ENCODE measurements at regions not wholly inside any gene's neighbourhood (a gene's known extent, or its start where the extent isn't known, plus 50 kb on each side); places are given as distances from the start of the nearest gene placed in this dataset.

DNA sequence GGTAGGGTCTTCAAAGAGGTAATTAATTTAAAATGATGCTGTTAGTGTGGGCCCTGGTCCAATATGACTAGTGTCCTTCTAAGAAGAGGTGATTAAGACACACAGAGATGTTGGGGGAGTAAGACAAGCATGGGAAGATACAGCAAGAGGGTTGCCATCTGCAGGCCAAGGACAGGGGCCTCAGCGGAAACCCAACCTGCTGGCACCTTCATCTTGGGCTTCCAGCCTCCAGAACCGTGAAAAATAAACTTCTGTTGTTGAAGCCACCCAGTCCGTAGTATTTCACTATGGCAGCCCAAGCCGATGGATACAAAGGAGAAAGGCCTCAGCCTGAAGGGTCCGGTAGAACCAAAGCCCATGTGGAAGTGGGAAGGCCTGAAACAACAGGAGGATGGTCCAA lies 161.7 kb upstream of the UBE2E1 start:
- DNase-seq (ENCODE audit: low spot score), result no peak

DNA sequence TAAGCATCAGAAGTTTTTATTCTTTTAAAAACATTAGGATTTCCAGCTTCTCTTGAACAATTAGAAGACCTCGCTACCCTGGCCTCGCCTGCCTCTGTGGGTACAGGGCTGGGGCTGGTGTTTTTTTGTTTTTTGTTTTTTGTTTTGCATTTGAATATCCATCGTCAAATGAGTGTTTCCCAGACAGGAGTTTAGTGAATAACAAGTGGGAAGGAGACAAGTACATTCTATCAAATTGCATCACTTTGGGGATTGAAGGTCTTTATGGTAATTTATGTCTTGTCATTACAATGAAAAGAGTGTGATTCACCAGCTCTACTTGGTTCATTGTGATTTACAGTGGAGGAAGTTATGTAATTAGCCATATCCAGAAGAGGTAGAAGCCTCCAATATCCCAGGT lies 161.1 kb upstream of the UBE2E1 start:
- no peak for DNase-seq (ENCODE audit: low spot score)

- DNase-seq (ENCODE audit: low spot score), result no peak
Observed at GRCh38 chr3:23645533-23646183, 160.1 kb upstream of the UBE2E1 start.

DNA sequence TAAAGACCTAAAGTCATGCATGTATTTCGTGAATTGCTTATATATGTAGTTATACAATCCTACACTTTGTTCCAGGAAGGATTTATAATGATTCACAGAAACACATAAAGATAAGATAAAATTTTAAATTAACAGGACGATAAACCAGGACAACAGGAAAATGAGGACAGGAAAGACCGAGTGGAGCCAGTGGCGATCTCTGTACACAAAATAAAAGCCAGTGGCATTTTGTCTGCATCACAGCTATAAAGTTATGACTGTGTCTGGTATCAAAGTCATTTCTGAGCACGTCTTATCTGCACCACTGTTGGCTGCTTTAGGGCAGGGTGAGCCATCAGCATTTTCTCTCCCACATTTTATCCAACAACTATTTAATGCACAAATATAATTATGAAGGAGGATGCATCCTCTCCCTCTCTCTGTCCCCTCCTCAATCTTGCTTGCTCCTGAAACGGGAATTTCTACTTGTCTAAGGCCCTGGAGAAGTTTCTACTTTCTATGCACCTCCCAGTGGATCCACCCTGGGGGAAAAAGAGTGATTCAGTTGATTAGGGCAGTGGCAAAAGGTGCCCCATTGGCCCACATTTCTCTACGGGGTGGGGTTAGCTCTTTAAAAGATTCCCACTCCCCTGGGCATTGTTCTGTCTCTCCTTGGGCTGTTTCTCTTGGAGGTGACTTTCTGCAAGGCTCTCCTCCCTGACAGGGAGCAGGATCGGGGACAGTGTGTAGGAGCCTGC lies 159.4 kb upstream of the UBE2E1 start:
- DNase-seq (ENCODE audit: low spot score), result no peak

DNA sequence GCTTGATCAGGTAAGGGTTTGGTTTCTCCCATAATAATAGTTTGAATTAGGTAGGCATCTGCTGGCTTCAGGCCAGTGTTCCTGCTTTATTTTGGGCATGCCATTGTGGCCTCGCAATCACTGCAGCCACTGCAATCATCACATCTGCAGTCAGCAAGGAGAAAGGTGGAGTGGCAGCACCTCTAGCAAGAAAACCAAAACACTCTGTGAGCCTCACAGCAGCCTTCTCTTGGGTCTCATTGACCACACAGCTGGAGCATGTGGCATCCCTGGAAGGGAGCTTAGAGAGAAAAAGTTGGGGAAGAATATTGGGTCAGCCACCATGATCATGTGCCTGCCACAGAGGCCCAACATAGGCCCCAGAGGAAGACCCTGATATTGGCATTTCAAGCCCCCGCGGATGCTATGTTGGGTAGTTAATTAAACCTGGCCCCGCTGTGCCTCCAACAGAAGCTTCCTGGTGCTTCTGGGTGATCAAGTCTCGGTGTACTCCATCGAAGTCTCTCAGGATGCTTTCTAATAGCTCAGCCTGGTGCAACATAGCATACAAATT lies 158.0 kb upstream of the UBE2E1 start:
- no peak for DNase-seq (ENCODE audit: low spot score)

GRCh38 chr3:23648326-23648995 lies 157.3 kb upstream of the UBE2E1 start:
- no peak for DNase-seq (ENCODE audit: low spot score)

DNA sequence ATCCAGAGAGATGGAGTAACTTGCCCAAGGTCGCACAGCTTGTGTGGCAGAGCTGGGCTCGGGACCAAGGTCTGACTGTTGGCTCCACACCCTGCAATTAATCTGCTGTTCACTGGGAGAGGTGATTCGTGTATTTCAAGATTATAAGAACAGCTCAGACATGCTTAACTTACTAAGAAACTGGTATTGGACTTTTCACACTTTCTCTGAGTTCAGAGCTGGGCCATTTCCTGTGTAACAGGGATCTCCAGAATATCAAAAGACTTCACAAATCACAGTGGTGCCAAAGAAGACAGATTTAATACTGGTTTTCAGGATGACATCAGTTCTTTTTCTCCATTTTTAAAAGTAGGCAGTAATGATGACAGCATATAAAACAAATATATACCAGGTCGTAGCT lies 156.8 kb upstream of the UBE2E1 start:
- no peak for DNase-seq (ENCODE audit: low spot score)

DNA sequence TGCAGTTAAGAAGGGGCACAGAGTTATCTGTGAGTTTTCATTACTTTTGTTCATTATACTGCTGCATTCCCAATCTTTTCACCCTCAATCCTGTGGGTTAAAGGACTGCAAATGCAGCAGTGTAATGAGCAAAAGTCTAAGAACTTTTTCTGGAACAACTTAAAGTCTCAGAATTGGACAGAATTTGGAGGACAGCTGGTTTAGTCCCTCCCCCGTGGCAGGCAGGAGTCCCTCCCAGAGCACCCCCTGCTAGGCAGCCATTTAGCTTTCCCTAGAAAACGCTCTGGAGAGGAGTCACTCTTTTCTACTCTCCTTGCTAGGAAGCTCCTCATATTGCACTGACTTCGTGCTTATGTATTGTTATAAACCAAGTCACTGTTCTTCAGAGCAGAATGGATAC lies 156.3 kb upstream of the UBE2E1 start:
- no peak for DNase-seq (ENCODE audit: low spot score)

DNA sequence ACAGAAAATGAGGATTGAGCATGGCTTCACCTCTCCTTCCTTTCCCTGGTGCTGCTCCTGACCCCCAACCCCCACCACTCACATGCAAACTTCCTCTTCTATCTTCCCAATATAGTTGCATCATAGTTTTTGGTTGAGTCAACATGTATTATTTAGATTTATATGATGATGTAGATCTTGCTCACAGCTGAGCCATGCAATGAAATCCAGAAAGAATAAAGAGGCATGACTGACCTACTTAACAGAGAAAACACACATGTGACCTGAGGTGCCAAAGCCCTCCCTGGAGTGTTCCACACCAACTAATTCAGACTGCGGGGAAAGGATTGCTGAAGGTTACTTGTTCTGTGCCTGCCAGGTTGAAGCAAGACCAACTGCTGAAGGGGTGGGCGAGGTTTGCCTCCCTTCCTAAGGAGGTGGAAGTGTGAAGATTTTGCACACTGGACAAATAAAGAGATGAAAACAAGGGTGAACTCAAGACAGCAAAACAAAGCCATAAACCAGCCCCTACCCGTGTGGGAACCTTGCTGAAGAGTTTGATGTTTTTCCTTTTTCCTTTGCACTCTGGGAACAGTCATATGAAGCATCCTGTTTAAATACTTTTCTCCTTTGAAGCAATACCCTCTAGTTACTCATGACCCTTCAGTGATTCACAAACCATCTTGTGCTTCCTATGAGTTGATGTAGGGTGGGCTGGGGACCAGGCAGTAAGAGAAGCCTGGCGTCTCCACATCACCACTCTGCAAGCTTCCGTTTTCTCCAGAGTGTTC lies 155.2 kb upstream of the UBE2E1 start:
- DNase-seq (ENCODE audit: low spot score), result no peak

DNA sequence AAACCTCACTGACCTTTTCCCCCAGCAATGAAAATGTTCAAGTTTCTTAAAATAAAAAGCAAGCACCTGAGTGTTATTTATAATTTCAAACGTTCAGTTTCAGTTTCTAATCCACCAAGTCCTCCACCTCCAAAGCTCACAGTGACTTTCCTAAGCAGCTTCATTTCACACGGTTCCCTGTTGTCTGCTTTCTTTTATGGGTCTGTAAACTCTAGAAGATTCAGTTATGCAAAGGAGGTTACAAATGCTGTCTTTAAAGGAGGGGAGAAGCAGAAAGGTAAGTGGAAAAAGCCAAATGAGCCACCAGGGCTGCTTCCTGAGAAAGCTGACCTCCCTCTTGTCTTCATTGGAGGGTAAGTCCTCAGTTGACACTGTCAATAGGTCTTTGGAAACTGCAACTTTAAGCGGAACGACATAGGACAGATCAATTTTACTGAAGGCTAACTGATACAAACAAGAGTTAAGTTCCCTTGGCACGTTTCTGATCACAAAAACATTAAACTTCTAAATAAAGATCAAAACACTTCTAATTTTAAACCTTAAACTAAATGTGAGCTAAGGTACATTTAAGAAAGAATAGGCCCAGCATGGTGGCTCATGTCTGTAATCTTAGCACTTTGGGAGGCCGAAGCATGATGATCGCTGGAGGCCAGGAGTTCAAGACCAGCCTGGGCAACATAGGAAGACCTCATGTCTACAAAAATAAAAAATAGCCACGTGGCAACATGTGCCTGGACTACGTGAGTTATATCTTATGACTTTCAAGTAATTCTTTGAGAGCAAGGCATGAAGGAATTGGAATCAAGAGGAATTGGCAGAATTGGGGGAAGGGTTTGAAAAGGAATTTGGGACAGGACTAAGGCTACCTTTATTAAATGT lies 151.9 kb upstream of the UBE2E1 start:
- DNase-seq (ENCODE audit: low spot score), result no peak

GRCh38 chr3:23654571-23654970 lies 151.2 kb upstream of the UBE2E1 start:
- no peak for DNase-seq (ENCODE audit: low spot score)

GRCh38 chr3:23655749-23656148 lies 150.0 kb upstream of the UBE2E1 start:
- no peak for DNase-seq (ENCODE audit: low spot score)

- DNase-seq (ENCODE audit: low spot score), result no peak
Observed at GRCh38 chr3:23656199-23656598, 149.6 kb upstream of the UBE2E1 start.

GRCh38 chr3:23656821-23657220 lies 148.9 kb upstream of the UBE2E1 start:
- DNase-seq (ENCODE audit: low spot score), result no peak

GRCh38 chr3:23657647-23658046 lies 148.1 kb upstream of the UBE2E1 start:
- DNase-seq (ENCODE audit: low spot score), result no peak

GRCh38 chr3:23659274-23659673 lies 146.5 kb upstream of the UBE2E1 start:
- no peak for DNase-seq (ENCODE audit: low spot score)

DNA sequence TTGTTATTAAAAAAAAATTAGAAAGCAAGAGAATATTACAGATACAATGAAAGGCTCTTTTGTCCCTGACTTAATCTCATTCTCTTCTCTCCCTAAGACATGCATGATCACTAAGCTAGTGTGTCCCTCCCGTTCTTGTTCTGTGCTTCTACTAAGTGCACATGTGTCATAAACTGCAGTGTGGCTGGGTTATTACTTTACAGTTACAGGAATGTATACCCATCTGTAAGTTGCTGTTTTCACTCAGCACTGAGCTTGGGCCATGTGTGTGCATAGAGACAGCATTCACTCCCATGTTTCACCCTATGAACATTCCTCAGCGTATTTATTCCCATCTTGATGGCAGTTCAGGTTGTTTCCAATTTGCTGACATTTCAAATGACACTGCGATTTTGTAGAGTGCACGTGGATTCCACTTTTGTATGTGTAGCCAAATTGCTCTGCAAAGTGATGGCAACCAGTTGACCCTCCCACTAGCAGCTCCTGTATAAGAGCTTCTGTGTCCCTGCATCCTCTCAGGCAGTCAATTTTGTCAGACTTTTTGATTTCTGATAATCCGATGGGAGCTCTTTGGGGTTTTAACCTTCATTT lies 145.8 kb upstream of the UBE2E1 start:
- no peak for DNase-seq (ENCODE audit: low spot score)

- DNase-seq (ENCODE audit: low spot score), result no peak
Observed at GRCh38 chr3:23662079-23662617, 143.6 kb upstream of the UBE2E1 start.

DNA sequence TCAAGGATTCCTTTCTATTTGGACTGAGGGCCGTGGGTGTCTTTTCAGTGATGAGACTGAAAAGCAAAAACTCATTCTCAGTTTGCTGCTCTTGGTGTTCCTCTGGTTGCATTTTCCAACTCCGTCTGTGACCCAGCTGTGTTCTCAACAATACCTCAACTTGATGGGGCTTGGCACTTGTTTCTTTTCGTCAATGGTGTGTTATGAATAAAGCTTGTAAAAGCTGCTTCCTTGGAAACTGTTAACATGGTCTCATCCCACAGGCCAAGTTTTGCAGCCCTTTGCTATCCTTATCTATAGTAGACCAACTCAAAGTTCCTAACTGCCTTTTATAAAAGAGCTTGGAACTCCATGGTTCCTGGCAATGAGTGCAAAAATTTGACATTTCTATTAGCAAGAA lies 142.5 kb upstream of the UBE2E1 start:
- DNase-seq (ENCODE audit: low spot score), result no peak

- no peak for DNase-seq (ENCODE audit: low spot score)
Observed at GRCh38 chr3:23663661-23664186, 142.0 kb upstream of the UBE2E1 start.

All from iPS-NIHi11 (cell line).